ENCODE measurements at regions not wholly inside any gene's neighbourhood (a gene's known extent, or its start where the extent isn't known, plus 50 kb on each side); places are given as distances from the start of the nearest gene placed in this dataset.

DNA sequence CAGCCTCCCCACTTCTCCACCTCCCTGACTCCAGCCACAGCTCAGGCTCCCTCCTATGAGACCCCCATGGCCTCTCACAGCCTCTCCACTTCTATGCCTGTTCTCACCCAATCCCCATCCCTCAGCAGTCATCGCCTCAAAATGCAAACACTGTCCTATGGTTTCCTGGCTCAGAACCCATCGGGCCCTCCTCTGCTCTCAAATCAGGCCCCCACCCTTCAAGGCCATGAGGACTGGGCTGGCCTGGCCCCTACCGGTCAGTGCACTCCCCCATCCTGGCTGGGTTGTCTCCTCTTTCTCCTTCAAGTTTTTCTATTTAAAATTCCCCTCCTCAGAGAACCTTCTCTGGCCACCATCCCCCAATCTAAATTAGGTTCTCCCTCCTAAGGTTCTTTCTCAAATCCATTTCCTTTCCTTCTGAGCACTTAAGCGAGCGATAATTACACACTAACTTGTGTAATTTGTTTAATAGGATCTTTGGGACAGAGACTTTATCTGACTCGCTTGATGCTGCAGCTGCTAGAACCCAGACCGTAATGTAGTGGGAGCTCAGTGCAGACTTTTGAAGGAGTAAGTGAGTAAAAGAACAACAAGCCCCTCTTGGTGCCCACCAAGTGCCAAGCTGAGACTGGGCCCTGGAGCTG, 347.2 kb downstream of the MATN1 start:
- Mint-ChIP-seq H3K36me3 (no peaks in the 10 kb centered on the region), H3K4me1 (no peaks in the 10 kb centered on the region), H3K27ac (no peak overlapping the region), H3K4me3 (no peak overlapping the region), H3K9me3 (ENCODE audit: low read depth) (no peaks in the 10 kb centered on the region), H3K27me3 (peaks cover 4% of the 10 kb centered on the region)
- ATAC-seq (no peak), DNase-seq (no peak)
- CTCF ChIA-PET, result no interaction called here

DNA sequence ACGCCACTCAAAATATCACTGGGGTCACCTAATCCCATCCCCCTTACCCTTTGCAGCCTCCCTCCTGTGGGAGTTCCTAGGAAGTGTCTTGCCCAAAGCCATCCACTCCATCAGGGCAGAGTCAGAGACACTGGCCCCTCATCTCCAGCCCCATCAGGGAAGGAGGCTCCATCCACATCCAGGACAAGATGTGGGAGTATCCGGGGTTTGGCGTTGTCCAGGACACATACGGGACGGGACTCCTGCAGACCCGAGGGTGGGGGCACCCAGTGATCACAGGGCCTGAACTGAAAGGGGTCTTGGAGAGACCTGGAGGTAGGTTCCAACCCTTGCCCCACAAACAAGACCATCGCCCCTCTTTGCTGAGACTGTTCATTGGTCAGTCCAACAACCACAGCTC, 348.2 kb downstream of the MATN1 start:
- H3K27me3 Mint-ChIP-seq, result peaks cover 2% of the 10 kb centered on the region
- H3K4me3 Mint-ChIP-seq, result no peak overlapping the region
- H3K9me3 Mint-ChIP-seq (ENCODE audit: low read depth), result no peaks in the 10 kb centered on the region
- ATAC-seq (no peak), DNase-seq (peak; percentile 29)
- no peak overlapping the region for H3K27ac Mint-ChIP-seq
- H3K36me3 Mint-ChIP-seq, result no peaks in the 10 kb centered on the region
- CTCF ChIA-PET, result no interaction called here
- H3K4me1 Mint-ChIP-seq, result no peaks in the 10 kb centered on the region

DNA sequence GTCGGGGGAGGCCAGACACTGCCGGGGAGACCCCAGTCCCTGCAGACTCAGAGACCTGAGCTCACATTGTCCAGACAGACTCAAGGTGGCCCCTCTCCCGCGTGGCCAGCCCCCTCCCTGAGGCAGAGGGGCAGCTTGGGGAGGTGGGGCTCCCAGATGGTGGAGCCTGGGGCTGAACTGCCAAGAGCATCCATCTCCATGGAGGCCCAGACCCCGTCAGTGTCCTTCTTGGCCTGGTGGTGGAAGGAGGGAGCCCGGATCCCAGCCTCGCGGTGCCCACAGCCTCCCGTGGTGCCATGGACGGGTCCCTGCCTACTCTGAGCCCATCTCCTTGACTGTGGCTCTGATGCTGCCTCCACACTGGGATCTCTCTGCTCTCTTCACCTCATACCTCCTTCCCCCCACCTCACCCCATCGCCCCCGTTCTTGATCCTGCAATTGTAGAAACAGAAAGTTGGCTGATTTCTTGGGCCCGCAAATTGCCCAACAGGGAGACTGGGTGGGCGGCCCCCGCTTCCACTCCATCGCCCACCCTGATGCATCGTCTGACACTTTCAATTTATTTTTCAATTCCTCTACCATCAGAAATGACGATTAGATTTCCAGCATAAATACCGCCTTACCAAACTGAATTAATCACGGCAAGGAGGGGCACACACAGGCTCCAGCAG, 348.9 kb downstream of the MATN1 start:
- no peaks in the 10 kb centered on the region for H3K36me3 Mint-ChIP-seq
- no peak overlapping the region for H3K27ac Mint-ChIP-seq
- no peaks in the 10 kb centered on the region for H3K9me3 Mint-ChIP-seq (ENCODE audit: low read depth)
- ATAC-seq (no peak), DNase-seq (peak; percentile 15)
- peaks cover under 1% of the 10 kb centered on the region for H3K27me3 Mint-ChIP-seq
- no peaks in the 10 kb centered on the region for H3K4me1 Mint-ChIP-seq
- CTCF ChIA-PET, result no interaction called here
- no peak overlapping the region for H3K4me3 Mint-ChIP-seq

DNA sequence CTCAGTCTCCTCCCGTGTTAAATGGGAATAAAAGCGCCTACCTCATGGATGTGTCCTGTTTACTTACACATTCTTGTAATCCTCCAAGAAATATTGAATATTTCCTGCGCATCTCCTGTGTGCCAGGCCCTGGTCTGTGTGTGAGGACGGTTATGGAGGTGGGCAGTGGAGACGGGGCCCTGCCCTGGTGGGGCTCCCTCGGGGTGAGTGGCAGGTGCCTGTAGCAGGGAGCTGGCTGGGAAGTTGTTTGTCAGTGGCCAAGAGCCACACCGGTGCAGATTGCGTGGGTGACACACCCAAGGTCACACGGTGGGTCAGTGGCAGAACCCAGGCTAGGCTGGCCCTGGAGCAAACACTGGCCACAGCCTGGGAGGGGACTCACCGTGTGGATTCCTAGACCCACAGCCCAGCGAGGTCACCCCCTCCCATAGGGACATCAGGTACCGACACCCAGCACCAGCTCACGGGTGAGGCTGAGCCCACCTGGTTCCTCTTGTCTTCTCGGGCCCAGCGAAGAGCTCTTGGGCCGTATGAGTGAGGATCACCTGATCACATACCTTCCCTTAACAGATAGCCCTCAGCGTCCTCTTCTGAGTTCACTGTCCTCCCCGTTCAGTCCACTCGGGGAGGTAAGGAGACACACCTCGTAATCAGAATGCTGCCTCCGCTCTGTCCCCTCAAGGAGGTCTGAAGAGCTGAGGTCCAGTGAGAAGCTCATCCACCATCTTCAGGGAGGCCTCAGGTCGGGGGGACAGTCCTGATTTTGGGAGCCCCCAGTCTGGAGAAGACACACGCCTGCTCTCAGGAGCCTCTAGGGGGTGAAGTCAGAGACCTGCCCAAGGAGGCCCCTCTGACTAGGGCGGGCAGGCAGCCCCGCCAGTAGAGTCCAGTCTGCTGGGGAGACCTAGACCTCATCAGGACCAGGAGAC, 349.6 kb downstream of the MATN1 start:
- Mint-ChIP-seq H3K36me3 (no peaks in the 10 kb centered on the region), H3K27me3 (no peaks in the 10 kb centered on the region), H3K9me3 (ENCODE audit: low read depth) (no peaks in the 10 kb centered on the region), H3K4me1 (no peaks in the 10 kb centered on the region), H3K27ac (no peak overlapping the region), H3K4me3 (no peak overlapping the region)
- CTCF ChIA-PET, result no interaction called here
- DNase-seq, result peak; percentile 33
- ATAC-seq, result no peak

DNA sequence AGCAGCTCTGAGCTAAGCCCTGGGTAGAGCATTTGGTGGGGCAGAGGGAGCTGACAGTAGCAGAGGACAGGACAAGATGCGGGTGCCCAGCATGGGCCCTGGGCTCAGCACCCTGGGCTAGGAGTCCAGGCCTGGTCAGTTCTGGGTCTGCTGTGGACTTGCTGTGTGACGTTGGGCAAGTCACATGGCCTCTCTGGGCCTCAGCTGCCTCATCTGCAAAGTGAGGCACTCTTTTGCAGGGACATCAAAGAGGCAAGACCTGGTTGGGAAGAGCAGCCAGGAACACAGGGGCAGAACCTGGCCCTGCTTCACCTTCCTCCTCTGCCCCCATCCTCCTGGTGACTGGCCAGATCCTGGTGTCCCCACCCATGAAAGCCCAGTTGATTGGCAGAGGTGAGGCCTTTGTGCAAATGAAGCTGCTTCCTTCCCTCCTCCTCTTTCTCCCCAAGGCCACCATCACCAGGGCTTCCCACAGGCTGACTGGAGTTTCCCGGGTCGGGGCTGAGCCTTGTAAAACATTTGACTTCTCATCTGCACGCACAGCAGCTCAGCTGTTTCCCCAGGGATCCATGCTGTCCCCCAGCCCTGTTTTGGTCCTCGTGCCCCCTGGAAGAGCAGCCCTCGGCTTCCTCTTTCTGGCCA, 350.5 kb downstream of the MATN1 start:
- no peaks in the 10 kb centered on the region for H3K4me1 Mint-ChIP-seq
- H3K36me3 Mint-ChIP-seq, result no peaks in the 10 kb centered on the region
- DNase-seq (peak; percentile 14), ATAC-seq (no peak)
- CTCF ChIA-PET, result no interaction called here
- no peak overlapping the region for H3K4me3 Mint-ChIP-seq
- no peak overlapping the region for H3K27ac Mint-ChIP-seq
- no peaks in the 10 kb centered on the region for H3K27me3 Mint-ChIP-seq
- H3K9me3 Mint-ChIP-seq (ENCODE audit: low read depth), result no peaks in the 10 kb centered on the region

DNA sequence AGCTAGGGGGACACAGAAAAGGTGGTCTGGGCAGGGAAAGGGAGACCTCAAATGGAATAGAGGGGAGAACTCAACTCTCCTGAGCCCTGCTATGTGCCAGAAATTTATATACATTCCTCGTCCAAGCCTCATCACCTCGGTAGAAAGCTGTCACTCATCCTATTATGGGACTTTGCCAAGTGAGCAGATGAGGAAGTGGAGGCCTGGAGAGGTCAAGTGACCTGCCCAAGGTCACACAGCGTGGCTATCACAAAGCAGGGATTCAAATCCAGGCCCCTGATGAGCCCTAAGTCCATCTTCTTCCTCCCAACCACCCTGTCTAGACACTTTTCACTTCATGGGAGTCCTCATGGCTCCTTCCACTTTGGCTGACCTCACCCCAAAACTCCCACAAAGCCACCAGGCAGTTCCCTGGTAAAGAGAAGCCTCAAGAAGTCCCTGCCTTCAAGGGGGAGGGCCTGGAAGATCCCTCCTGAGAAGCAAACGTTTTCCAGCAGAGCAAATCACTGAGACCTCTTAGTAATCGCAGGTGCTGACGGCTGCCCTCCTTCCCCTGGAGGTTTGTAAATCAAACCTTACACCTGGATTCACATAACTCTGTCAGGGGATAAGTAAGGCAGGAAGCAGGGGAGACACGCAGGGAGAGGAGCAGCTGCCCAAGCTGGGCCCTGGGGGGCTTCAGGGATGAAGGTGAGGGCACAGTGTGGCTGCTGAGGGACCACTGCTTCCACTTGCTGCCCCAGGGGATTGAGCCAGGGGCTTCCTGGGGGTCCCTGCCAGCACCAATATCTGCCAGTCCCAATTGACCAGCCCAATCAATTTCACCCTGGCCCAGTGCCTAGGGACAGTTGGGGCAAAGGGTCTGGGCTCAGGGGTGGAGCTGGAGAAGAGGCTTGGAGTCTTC, 351.2 kb downstream of the MATN1 start:
- Mint-ChIP-seq H3K4me1 (no peaks in the 10 kb centered on the region), H3K27me3 (peaks cover 3% of the 10 kb centered on the region), H3K9me3 (ENCODE audit: low read depth) (no peaks in the 10 kb centered on the region), H3K36me3 (no peaks in the 10 kb centered on the region), H3K4me3 (no peak overlapping the region), H3K27ac (no peak overlapping the region)
- DNase-seq, result peak; percentile 27
- CTCF ChIA-PET, result no interaction called here
- no peak for ATAC-seq

DNA sequence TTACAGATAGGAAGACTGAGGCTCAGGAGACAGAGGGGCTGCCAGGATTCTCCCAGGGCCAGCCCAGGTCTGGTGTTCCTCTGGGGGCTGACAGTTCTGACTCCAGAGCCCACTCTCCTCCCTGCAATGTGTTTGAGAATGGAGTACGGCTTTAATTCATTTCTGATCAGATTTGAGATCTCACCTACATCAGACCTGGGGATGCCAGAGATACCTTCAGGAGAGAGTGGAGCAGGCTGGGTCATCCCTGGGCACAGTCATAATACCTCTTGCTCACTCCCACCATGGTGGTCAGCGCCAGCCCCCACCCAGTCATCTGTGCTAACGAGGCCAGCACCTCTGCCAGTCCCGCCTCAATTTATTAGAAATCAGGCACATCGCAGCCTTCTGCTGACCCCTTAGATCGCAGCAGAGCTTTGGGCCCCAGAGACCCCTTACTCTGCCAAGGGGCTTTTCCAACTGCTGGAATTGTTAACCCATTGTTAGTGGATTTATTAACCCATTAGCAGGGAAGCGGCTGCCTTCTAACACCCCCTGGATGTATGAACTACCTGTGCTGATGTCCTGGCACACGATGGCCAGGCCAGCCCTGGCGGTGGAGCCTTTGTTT, 352.1 kb downstream of the MATN1 start:
- no peaks in the 10 kb centered on the region for H3K9me3 Mint-ChIP-seq (ENCODE audit: low read depth)

DNA sequence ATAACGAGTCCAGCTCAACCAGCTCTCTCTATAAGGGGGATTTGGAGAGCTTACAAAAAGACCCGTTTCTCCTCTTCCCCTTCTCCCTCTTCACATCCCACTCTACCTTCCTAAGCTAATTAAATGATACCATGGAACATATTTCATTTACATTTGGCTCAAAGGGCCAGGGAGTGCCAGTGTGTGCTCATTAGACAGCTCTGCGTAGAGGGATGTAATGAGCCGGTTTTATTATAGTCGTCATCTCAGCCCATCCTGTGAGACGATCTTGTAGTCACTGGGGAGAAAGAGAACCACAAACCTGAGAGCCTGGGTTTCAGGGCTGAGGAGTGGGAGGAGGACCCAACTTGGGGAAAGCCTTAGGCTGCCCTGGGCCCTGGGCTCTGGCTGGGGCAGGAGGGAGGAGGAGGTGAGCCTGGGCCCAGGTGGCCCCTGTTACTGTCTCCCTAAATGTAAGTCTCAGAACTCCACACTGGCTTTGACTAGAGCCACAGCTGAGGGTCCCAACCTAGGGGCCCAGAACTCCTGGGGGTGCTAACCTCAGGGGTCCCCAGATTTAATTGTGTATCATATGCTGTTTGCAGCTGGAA, 354.6 kb downstream of the MATN1 start:
- H3K27me3 Mint-ChIP-seq, result peaks cover 3% of the 10 kb centered on the region
- H3K36me3 Mint-ChIP-seq, result no peaks in the 10 kb centered on the region
- no peaks in the 10 kb centered on the region for H3K4me1 Mint-ChIP-seq
- DNase-seq (peak; percentile 14), ATAC-seq (no peak)
- no peaks in the 10 kb centered on the region for H3K9me3 Mint-ChIP-seq (ENCODE audit: low read depth)
- no peak overlapping the region for H3K27ac Mint-ChIP-seq
- H3K4me3 Mint-ChIP-seq, result no peak overlapping the region
- CTCF ChIA-PET, result no interaction called here

More for the DNA sequence above, 352.1 kb downstream of the MATN1 start:
- H3K36me3 Mint-ChIP-seq, result no peaks in the 10 kb centered on the region
- ATAC-seq, result no peak
- H3K27ac Mint-ChIP-seq, result no peak overlapping the region
- H3K4me1 Mint-ChIP-seq, result no peaks in the 10 kb centered on the region
- H3K27me3 Mint-ChIP-seq, result peaks cover 3% of the 10 kb centered on the region
- DNase-seq, result peak; percentile 21
- CTCF ChIA-PET, result interaction anchor here (2.0 kb wide), 1 partner anchor 9 kb away, joined by 6 read pairs; no protein-coding TSS in a partner anchor
- no peak overlapping the region for H3K4me3 Mint-ChIP-seq

DNA sequence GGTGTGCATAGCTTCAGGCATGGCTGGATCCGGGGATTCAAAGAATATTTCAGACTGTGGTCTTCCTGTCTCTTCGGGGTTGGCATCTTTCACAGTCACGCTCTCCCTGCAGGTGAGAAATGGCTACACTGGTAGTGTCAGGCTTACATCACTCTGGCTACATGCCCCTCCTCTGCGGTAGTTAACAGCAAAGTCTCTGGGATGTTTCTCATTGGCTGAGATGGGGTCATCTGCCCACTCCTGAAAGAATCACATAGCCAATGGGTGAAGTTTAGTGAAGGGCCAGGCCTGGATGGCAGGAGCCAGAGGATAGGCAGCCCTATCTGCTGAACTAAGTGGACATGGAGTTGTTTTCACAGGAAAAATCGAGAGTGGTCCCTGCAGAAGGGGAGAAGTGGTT, 356.5 kb downstream of the MATN1 start:
- ATAC-seq, result no peak
- no peaks in the 10 kb centered on the region for H3K4me1 Mint-ChIP-seq
- CTCF ChIA-PET, result no interaction called here
- no peak overlapping the region for H3K4me3 Mint-ChIP-seq
- H3K9me3 Mint-ChIP-seq (ENCODE audit: low read depth), result no peaks in the 10 kb centered on the region
- H3K27me3 Mint-ChIP-seq, result peaks cover 3% of the 10 kb centered on the region
- H3K36me3 Mint-ChIP-seq, result no peaks in the 10 kb centered on the region
- no peak overlapping the region for H3K27ac Mint-ChIP-seq
- DNase-seq, result peak; percentile 25

DNA sequence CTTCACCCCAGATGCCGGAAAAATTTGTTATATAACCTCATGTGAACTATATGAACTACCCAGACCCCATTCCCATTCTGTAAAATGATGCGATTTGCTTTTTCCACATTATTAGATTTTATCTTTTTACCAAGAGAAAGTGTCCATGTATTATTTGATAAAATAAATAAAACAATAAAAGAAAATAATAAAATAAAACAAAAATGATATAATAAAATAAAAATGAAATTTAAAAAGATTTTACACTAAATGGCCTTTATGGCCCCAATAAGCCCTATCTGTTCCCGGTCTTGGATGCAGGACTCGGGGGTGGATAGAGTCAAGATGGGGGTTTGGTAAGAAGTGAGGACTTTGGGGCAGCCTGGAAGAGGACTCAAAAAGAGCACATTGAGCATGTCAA, 357.2 kb downstream of the MATN1 start:
- CTCF ChIA-PET, result interaction anchor here (1.2 kb wide), 1 partner anchor 14 kb away, joined by 3 read pairs; no protein-coding TSS in a partner anchor
- DNase-seq, result no peak
- Mint-ChIP-seq H3K4me3 (no peak overlapping the region), H3K27me3 (peaks cover 3% of the 10 kb centered on the region), H3K36me3 (no peaks in the 10 kb centered on the region), H3K27ac (no peak overlapping the region), H3K4me1 (no peaks in the 10 kb centered on the region), H3K9me3 (ENCODE audit: low read depth) (no peaks in the 10 kb centered on the region)
- no peak for ATAC-seq

DNA sequence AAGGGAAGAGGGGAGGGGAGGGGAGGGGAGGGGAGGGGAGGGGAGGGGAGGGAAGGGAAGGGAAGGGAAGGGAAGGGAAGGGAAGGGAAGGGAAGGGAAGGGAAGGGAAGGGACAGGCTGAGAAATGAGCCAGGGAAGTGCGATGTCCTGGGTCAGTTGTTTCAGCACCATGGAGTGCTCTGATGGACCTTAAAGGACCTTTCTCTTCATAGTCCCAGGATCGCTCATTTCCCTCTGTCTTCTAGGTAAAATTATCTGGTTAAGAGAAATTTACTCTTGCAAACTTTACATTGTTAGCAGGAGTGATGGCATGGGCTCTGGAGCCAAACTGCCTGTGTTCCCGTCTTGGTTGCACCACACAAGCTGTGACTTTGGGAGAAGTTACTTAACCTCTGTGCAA, 357.8 kb downstream of the MATN1 start:
- DNase-seq (peak; percentile 3), ATAC-seq (no peak)
- Mint-ChIP-seq H3K9me3 (ENCODE audit: low read depth) (no peaks in the 10 kb centered on the region), H3K4me1 (no peaks in the 10 kb centered on the region), H3K4me3 (no peak overlapping the region), H3K27me3 (peaks cover 3% of the 10 kb centered on the region), H3K27ac (no peak overlapping the region), H3K36me3 (no peaks in the 10 kb centered on the region)
- CTCF ChIA-PET, result interaction anchor here (1.2 kb wide), 1 partner anchor 15 kb away, joined by 3 read pairs; no protein-coding TSS in a partner anchor

DNA sequence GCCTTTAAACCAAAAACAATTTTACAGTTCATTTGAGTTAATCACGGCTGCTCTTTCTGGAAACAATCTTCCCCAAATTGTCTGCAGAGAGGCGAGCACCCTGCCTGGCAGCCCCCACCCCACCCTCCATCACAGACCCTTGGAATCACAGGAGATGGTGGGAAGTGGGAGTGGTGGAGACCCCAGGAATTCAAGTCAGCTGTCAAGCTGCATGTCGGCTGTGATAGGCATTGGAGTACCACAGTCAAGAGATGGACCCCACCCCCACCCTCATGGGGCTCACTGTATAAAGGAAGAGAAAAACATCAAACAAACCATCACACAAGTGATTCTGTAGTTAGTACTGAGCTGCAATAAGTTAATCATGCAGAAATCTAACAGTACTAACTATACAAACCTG, 360.4 kb downstream of the MATN1 start:
- no peak overlapping the region for H3K27ac Mint-ChIP-seq

More for the DNA sequence above, 360.4 kb downstream of the MATN1 start:
- Mint-ChIP-seq H3K27me3 (peaks cover 3% of the 10 kb centered on the region), H3K9me3 (ENCODE audit: low read depth) (no peaks in the 10 kb centered on the region), H3K4me1 (no peaks in the 10 kb centered on the region), H3K4me3 (no peak overlapping the region), H3K36me3 (no peaks in the 10 kb centered on the region)
- CTCF ChIA-PET, result interaction anchor here (2.0 kb wide), 1 partner anchor 17 kb away, joined by 7 read pairs; no protein-coding TSS in a partner anchor
- ATAC-seq, result no peak
- peak; percentile 2 for DNase-seq

Measured in activated CD8-positive, alpha-beta memory T cell treated with anti-CD3 and anti-CD28 coated beads, Interleukin-2, amount 10 ng/mL, durations not matched to agents 7 days and 5 days (primary cell).